GM23248 (cell line): ENCODE measurements at regions not wholly inside any gene's neighbourhood (a gene's known extent, or its start where the extent isn't known, plus 50 kb on each side); places are given as distances from the start of the nearest gene placed in this dataset.

Experiments used
- EZH2 ChIP-seq: fragments of 200-600 bp; sonication (generic); IDR thresholded peaks from 2 replicates; pipeline ENCODE4 v1.6.1; 2018; ENCODE audit warnings: antibody characterized with exemption, mild to moderate bottlenecking; ENCODE audit not compliant: insufficient read depth, poor library complexity, severe bottlenecking
- EZH2phosphoT487 ChIP-seq: fragments of 200-600 bp; sonication (generic); IDR thresholded peaks from 2 replicates; pipeline ENCODE4 v1.6.1; 2018; ENCODE audit warnings: antibody characterized with exemption, moderate library complexity, mild to moderate bottlenecking, low read depth; ENCODE audit not compliant: insufficient read depth

DNA sequence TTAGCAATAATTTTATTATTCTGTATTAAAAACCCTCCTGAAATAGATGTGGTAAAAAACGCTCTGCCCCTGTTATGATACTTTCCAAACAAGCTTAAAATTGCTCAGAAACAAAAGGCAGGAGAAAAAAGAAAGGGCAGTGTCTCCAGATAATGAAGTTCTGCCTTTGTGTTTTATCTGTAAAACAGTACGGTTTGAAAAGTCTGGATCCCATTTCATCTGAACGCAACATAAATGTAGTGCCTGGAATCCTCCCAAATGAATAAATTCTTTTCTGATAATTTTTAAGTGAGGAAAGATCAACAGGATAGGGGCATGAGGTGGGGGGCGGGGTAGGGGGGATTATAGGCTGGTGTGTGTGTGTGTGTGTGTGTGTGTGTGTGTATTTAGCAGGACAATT, 87.5 kb upstream of the SOX9 start:
- TF ChIP-seq EZH2phosphoT487 (no peak), EZH2 (no peak)
